NCI-H446 (cell line): ENCODE measurements at regions not wholly inside any gene's neighbourhood (a gene's known extent, or its start where the extent isn't known, plus 50 kb on each side); places are given as distances from the start of the nearest gene placed in this dataset.
A peak's percentile ranks its signal among the peaks of the same experiment; 100 is the strongest.
"Not testable (repeated sequence)": the region's sequence is repeated elsewhere in the genome, so short reads cannot be mapped to it uniquely, and the experiment has no call there.

Experiments
- DNase-seq, 2 experiments: peaks; one replicate each; lab custom pipeline; 2025; lab: John Stamatoyannopoulos, UW

DNA sequence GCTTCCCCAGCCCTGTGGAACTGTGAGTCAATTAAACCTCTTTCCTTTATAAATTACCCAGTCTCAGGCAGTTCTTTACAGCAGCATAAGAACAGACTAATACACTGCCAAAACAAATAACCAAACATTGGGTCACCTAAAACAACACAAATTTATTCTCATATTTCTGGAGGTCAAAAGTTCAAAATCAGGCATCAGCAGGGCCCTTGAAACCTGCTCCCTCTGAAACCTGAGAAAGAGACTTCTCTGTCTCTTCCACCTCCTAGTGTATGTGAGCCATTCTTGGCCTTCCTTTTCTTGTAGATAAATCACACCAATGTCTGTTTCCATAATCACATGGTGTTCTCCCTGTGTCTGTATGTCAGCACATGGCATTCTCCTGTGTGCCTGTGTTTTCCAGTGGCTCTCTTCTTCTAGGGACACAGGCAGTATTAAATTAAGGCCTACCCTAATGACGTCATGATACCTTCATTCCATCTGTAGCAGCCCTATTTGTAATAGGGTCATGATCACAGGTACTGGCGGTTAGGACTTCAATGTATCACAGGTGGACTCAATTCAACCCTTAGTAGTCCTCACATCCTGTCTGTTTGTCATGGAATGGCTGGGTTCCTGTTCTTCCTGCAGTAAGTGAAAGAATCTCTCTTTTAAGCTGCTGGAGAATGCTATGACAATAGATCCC is 147.3 kb upstream of the CLNK start:
- DNase-seq: no peak

DNA sequence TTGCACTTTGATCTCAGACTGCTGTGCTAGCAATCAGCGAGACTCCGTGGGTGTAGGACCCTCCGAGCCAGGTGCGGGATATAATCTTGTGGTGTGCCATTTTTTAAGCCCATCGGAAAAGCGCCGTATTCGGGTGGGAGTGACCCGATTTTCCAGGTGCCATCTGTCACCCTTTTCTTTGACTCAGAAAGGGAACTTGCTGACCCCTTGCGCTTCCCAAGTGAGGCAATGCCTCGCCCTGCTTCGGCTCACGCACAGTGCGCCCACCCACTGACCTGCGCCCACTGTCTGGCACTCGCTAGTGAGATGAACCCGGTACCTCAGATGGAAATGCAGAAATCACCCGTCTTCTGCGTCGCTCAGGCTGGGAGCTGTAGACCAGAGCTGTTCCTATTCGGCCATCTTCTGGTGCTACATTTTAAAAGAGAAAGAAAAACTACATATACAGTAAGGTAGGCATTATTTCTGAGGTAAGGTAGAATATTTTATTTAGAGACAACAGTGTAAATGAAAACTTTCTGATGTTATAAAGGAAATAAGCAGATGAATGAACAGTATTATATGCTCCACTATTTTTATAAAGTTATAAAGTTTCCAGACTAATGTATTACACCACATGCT is 144.5 kb upstream of the CLNK start:
- not testable (repeated sequence) for DNase-seq

DNA sequence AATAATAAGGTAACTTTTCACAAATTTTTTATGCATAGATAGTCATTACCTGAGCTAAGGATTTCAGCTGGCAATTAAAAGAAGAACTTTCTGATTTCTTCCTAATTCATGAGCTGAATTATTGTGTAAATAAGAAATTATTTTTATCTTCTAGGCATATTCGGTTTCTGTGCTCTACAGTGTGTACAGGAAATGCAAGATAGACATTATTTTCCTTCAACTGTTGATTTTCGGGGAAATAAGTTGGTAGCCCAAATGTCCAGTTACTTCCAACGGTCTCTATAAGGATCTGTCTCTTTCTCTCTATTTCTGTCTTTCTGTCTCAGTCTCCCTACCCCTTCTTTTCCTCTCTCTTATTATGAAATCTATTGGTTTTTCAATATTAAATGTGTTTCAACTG is 137.3 kb upstream of the CLNK start:
- no peak for DNase-seq

DNA sequence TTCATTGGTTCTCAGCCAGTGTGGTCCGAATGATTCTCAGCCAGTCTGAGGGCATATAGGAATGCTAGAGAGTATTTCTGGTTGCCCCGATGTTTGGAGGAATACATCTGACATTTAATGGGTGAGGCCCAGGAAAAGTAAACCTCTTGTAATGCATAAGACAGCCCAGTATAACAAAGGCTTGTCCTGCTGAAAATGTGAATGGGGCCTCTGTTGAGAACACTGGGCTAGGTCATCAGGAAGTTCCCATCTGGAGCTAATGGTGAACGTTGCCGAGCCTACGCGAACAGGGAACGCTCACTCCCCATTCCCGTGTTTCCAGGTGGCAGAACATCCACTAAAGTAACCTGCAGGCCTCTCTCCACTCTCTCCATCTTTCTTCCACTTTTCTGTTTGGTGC is 132.0 kb upstream of the CLNK start:
- DNase-seq: no peak

DNA sequence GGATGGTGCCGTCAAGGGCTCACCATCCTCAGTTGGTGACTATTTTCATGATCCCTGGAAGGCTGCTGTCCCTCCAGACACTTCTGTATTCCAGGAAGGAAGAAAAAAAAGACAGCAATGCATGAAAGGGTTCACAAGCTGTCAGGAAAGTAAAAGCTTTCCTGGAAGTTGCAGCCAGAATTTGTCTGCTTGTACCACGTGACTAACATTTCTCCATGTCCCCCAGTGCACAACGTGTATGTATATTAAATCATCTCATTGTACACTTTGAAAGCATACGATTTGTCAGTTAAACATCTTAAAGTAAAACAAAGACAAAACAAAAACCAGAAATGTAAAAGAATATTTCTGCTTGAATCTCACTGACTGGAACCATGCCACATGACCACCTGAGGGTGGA is 127.4 kb upstream of the CLNK start:
- no peak for DNase-seq

DNA sequence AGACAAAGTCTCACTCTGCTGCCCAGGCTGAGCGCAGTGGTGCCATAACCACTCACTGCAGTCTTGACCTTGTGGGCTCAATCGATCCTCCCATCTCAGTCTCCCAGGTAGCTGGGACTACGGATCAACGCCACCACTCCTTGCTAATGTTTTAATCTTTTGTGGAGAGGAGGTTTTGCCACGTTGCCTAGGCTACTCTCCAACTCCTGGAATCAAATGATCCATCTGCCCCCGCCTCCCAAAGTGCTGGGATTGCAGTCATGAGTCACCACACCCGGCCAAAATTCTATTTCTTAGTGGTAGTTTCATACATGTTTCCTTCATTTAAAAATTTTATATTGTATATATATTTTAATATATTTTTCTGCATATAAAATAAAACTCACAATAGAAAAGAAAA is 125.8 kb upstream of the CLNK start:
- DNase-seq: no peak

DNA sequence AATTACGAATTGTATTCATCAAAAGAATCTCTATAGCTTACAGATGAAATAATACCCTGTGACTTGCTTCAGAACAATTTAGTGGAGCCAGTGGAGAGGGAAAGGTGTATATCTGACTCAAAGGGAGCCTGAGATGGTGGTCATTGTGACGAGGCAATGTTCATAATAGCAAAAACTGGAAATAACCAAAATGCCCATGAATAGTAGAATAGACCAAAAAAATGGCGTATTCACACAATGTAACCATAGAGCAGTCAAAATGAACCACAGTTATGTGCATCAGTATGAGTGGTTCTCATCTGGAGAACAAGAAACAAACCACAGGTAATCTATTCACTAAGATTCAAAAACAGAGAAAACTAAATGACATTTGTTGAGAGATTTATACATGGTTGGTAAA is 125.3 kb upstream of the CLNK start:
- DNase-seq: no peak

DNA sequence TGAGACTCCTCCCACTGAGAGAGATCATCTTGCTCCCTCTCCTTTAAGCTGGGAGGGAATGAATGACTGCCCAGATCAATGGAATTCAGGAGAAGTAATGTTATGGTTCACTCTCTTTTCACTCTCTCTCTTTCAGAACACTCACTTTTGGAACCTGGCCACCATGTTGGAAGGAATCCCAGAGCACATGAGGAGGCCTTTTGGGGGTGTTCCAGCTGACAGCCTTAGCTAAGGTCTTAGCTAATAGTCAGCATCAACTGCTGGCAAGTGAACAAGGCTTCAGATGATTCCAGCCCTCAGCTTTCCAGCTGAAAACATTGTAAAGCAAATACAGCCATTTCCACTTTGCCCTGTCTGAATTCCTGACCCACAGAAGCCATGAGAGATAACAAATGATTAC is 124.0 kb upstream of the CLNK start:
- DNase-seq: peak; percentile 78 to 96

DNA sequence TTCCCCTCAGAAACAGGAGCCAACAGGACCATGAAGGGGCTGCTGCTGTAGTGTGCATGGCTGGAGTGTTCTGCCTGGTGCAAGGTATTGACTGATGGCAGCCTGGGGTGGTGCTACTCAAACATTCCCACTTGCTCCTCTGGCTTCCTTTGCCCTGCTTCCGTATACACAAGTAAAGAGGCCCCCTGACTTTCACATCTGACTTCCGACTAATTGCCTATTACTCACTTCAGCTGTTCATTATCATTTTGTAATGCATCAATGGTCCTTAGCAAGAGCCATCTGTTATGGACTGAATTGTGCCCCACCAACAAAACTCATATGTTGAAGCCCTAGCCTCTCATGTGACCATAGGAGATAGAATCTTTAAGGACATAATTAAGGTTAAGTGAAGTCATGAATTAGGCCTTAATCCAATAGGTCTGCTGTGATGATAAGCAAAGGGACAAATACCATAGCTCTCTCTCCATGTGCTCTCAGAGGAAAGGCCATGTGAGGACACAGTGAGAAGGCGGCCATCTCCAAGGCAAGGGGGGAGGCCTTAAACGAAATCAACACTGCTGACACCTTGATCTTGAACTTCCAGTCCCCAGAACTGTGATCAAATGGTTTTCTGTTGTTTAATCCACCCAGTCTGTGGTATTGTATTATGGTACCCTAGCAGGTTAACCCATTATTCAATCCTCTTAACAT is 122.5 kb upstream of the CLNK start:
- peak; percentile 45 to 80 for DNase-seq

DNA sequence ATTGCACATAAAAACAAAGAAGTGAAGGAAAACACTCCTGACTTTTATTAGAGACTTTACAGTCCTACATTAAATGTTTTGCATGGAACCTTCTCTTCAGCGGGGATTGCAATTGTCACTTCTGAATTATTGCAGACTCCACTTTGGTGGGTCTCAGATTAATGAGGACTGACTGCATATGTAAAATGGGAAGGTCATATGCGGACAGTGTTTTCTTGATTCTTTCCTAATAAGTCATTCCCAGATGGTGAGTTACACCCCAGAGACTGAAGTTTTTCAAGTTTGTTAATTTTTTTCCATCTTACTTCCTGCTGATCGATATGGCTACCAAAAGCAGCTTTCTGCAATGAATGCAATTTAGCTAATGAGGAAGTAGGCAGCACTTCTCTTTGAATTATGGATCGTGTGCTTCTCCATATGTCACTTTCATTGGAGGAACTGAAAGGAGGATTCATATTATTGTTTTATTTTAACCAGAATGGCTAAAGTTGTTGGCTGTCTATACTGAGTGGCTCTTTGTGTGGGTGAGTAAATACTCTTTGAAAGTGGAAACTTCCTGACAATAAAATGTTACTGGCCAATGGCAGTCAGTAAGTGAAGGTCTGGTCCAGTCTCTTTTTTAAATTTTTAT is 119.3 kb upstream of the CLNK start:
- DNase-seq: no peak

DNA sequence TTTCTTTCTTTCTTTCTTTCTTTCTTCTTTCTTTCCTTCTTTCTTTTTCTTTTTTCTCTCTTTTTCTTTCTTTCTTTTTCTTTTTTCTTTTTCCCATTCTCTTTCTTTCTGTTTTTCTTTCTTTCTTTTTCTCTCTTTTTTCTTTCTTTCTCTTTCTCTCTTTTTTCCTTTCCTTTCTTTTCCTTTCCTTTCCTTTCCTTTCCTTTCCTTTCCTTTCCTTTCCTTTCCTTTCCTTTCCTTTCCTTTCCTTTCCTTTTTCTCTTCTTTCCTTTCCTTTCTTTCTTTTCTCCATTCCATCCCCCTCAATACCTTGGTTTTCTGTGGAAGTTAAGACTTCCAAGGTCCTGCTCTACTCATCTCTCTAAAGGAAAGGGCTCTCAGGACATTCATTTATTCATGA is 102.8 kb upstream of the CLNK start:
- no peak for DNase-seq

DNA sequence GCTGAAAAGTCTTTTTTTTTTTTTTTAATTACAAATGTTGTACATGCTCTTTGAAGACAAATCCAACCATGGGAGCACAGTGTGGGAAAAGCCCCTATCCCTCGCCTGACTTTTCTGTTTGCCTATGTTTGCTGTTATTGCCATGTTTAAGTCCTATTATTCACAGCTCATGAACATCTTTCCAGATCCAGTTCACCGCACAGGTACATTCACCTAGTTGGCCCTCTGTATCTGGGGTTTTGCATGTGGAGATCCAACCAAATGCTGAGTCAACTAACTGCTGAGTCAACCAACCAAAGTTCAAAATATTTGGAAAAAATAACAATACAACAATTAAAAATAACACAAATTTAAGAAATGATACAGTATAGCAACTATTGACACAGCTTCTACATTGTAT is 100.1 kb upstream of the CLNK start:
- no peak for DNase-seq

DNA sequence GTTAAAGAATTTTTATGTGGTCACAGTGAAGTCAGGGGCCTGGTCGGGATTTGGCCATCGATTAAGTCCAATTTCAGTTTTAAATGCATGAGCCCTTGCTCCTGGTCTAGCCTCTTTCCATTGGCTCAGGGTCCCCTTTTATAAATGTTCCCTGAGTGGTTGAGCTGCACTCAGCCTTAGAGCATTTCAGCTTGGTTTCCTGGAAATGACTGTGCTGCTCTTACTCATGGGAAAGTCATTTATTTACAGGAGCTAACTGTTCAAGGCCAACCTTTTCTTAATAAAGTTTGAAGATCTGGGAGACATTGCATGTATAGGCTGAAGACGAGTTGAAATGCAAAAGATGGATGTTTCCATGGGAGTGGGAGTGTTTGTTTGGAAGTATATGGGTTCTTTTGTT is 98.8 kb upstream of the CLNK start:
- DNase-seq: no peak

DNA sequence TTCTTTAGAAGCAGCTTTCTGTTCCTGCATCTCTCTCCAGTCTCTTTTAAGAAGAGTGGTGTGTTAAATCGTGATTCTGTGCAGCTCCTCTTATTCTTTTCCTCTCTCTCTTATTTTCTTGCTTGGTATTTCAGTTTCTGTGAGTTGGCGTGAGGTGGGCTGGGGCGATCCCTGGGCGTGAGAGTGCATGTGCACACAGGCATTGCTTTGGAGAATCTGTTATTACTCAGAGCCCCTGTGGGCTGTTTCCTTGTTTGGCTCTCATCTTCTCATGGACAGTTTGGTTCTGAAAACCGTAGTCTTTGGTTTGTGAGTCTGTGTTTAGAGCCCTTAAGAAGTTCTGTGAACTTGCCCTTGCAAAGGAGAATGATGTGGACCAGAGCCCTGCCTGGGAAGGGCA is 97.2 kb upstream of the CLNK start:
- DNase-seq: no peak

DNA sequence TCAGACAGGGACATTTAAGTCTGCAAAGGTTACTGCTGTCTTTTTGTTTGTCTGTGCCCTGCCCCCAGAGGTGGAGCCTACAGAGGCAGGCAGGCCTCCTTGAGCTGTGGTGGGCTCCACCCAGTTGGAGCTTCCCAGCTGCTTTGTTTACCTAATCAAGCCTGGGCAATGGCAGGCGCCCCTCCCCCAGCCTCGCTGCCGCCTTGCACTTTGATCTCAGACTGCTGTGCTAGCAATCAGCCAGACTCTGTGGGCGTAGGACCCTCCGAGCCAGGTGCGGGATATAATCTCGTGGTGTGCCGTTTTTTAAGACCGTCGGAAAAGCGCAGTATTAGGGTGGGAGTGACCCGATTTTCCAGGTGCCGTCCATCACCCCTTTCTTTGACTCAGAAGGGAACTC is 96.2 kb upstream of the CLNK start:
- DNase-seq: not testable (repeated sequence)

DNA sequence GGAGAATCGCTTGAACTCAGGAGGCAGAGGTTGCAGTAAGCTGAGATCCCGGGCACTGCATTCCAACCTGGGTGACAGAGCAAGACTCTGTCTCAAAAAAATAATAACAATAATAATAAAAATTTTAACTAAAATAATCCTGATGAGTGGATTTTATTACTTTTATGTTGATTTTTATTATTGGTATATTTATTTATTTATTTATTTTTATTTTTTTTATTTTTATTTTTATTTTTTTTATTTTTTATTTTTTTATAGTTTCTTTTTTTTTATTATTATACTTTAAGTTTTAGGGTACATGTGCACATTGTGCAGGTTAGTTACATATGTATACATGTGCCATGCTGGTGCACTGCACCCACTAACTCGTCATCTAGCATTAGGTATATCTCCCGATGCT is 90.6 kb upstream of the CLNK start:
- not testable (repeated sequence) for DNase-seq

DNA sequence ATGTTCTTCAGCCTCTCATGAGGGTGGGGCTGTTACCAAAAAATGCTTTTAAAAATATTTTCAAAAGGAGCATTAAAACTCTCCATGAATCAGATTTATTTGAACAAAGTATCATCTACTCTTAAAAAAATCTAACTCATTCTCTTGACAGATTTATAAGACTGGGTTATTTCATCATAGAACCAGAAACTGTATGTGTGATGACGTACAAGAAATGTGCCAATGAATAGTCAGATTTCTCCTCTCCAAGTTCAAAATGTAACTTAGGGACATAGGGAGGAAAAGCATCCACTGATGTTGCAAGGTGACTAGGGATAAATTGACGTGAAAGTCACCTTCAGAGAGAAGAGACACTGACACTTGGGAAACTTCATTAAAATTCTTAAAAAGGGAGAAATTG is 89.1 kb upstream of the CLNK start:
- DNase-seq: no peak

DNA sequence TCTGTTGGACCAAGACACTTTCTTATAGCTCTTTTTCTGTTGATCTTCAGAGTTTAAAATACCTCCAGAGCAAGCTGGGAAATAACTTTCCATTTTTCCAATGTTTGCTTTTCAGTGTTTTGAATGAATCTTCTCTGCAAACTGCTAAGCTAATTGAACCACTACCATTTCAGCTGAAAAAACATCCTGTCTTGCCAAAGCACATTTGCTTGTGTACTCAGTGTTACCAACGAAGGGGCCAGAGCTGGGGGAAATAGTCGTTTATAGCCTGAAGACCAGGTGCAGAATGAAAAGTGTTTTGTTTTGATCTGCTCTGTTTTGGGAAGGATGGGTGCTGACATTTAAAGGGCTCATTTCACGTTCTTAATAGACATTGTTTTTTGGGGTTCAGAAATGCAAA is 88.4 kb upstream of the CLNK start:
- no peak for DNase-seq

DNA sequence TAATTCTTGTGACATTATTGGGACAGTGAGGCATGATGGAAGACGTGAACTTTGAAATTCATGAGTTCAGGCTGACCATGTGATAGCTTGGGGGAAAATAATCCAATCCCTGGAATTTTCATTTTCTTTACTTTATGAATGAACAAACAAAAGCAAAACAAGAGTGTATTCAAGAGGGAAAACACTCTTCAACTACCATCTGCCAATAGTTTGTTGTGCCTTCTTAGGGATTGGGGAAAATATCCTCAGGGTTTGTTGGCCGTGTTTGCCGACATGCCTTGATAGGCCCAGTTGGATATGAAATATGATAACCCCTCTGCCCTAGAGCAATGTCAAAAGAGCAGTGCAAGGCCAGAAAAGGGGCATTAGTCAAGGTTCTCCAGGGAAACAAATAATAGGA is 80.8 kb upstream of the CLNK start:
- DNase-seq: peak in 1 of 2 experiments; percentile 10

DNA sequence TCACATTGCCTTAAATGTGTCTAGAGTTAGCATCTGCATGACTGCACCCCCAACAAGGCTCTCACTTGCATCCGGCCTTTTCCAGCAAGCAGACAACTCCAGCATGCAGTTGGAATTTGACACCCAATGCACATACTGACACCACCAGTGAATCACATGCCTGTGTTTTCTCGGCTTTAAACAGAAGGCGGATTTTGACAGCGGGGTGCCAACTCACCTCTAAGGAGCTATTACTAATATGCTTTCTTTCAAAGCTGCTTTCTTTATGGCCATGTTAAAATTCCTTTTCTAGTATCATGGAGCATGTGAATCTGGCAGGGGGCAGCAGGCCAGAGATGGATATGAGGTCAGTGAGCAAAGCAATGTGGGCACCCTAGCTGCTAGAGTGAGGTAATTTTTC is 78.0 kb upstream of the CLNK start:
- DNase-seq: peak; percentile 2 to 40

DNA sequence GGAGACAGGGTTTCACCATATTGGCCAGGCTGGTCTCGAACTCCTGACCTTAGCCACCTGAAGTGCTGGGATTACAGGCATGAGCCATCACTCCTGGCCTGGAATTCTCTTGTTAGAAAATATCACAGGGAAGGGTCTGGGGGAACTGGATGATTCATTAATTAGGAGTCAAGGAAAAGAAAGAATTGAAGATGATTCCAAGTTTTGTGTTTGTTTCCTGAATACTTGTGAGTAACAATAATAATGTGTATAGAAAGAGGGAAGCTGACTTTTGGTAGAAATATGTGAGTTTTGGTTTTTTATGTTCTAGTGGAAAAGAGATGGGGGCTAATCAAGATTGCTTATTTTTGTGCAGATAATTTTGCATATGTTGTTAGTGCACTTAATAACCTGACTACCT is 77.3 kb upstream of the CLNK start:
- no peak for DNase-seq

DNA sequence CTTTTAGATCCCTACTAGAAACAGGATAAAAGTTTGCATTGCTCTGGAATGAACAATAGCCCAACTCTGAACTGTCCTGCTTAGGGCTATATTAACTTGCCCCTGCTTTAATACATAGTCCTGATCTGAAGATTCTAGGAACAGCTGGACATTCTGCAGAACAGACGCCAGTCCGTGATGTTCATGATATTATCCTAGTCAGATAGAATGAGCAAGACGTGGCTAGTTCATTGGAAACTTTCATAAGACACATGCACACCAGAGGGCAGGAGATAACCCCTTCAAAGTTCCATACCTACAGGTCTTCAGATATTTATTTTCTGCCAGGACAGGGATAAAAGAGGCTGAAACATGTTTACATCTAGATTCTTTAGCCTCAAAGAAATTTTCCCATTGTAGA is 75.5 kb upstream of the CLNK start:
- no peak for DNase-seq

DNA sequence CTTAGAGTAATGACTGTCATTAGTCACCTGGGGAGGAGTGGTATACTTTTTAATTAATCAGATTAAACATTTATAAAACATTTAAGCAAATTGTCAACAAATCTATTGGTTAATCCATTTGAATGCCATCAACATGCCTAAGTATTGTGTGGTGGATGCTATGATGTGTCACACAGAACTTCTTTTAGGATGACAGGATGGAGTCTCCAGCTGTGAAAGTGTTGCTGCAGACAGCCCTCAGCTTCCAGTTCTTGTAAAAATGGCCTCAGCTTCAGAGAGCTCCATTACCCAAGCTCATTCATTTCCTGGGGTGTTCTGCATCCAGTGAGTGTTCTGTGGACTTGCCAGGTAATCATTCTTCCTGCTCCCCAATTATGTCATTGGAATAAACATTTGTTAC is 74.3 kb upstream of the CLNK start:
- DNase-seq: no peak
